MM.1S (cell line): ENCODE measurements at regions not wholly inside any gene's neighbourhood (a gene's known extent, or its start where the extent isn't known, plus 50 kb on each side); places are given as distances from the start of the nearest gene placed in this dataset.

Experiments
- DNase-seq: peaks from one replicate; pipeline ENCODE4 v3.0.0-alpha.2; 2015
- H2AFZ ChIP-seq: fragments of 300-600 bp; sonication (generic); 2 replicates; pipeline ENCODE4 v1.6.0; 2016; ENCODE audit warnings: antibody characterized with exemption, low read length
- H3F3A ChIP-seq: fragments of 300-600 bp; sonication (generic); 2 replicates; pipeline ENCODE4 v1.6.1; 2016; ENCODE audit warnings: mild to moderate bottlenecking, antibody characterized with exemption, low read length, moderate library complexity, mixed read lengths; ENCODE audit not compliant: insufficient read depth
- H3K27ac ChIP-seq: fragments of 300-600 bp; sonication (generic); 2 replicates; pipeline ENCODE4 v1.5.1; 2016; ENCODE audit warnings: mild to moderate bottlenecking, low read length
- H3K27me3 ChIP-seq: fragments of 300-600 bp; sonication (generic); replicated peaks from 2 replicates; pipeline ENCODE4 v1.6.0; 2016; ENCODE audit warnings: low read length; ENCODE audit not compliant: insufficient read depth
- H3K36me3 ChIP-seq: fragments of 300-600 bp; sonication (generic); replicated peaks from 2 replicates; pipeline ENCODE4 v1.6.1; 2016; ENCODE audit warnings: mild to moderate bottlenecking, low read length, mixed read lengths; ENCODE audit not compliant: insufficient read depth
- H3K4me1 ChIP-seq: fragments of 300-600 bp; sonication (generic); 2 replicates; pipeline ENCODE4 v1.6.1; 2016; ENCODE audit warnings: low read length, mixed read lengths
- H3K4me2 ChIP-seq: fragments of 300-600 bp; sonication (generic); 2 replicates; pipeline ENCODE4 v1.6.0; 2016; ENCODE audit warnings: low read depth, low read length
- H3K4me3 ChIP-seq: fragments of 300-600 bp; sonication (generic); 2 replicates; pipeline ENCODE4 v1.5.1; 2016; ENCODE audit warnings: low read length, mixed read lengths
- H3K79me2 ChIP-seq: fragments of 300-600 bp; sonication (generic); 2 replicates; pipeline ENCODE4 v1.6.1; 2016; ENCODE audit warnings: mixed run types, low read length, mixed read lengths
- H3K9ac ChIP-seq: fragments of 300-600 bp; sonication (generic); 2 replicates; pipeline ENCODE4 v1.6.1; 2016; ENCODE audit warnings: low read length, mixed read lengths
- H3K9me2 ChIP-seq: fragments of 300-600 bp; sonication (generic); replicated peaks from 2 replicates; pipeline ENCODE4 v1.6.1; 2016; ENCODE audit warnings: mild to moderate bottlenecking, low read length, mixed read lengths; ENCODE audit not compliant: insufficient read depth
- H3K9me3 ChIP-seq: fragments of 300-600 bp; sonication (generic); replicated peaks from 2 replicates; pipeline ENCODE4 v1.6.1; 2016; ENCODE audit warnings: mild to moderate bottlenecking, low read length, mixed read lengths; ENCODE audit not compliant: insufficient read depth
- H4K20me1 ChIP-seq: fragments of 300-600 bp; sonication (generic); 2 replicates; pipeline ENCODE4 v1.6.1; 2016; ENCODE audit warnings: mild to moderate bottlenecking, low read length, moderate library complexity, mixed read lengths; ENCODE audit not compliant: insufficient read depth
- EZH2 ChIP-seq: fragments of 300-600 bp; sonication (generic); optimal IDR thresholded peaks from 2 replicates; pipeline ENCODE3; 2017; ENCODE audit warnings: low read depth, mild to moderate bottlenecking, antibody characterized with exemption, low read length, mixed read lengths
- EZH2phosphoT487 ChIP-seq: fragments of 300-600 bp; sonication (generic); IDR thresholded peaks from 2 replicates; pipeline ENCODE4 v1.6.1; 2018; ENCODE audit warnings: antibody characterized with exemption, low read length
- TF ChIP-seq, protein P1 (sequence below): fragments of 300-600 bp; sonication (generic); IDR thresholded peaks from 2 replicates; pipeline ENCODE4 v1.5.1; 2016; ENCODE audit warnings: antibody characterized with exemption, low read length, mixed read lengths

GRCh38 chr14:85466678-85467077 is 63.3 kb upstream of the FLRT2 start:
- H3K4me1 ChIP-seq = no peaks in the 10 kb centered on the region
- no peaks in the 10 kb centered on the region for H3K79me2 ChIP-seq
- H3K9me2 ChIP-seq = no peaks in the 10 kb centered on the region
- H3K36me3 ChIP-seq = no peaks in the 10 kb centered on the region
- no peaks in the 10 kb centered on the region for H4K20me1 ChIP-seq
- H2AFZ ChIP-seq = no peak overlapping the region
- DNase-seq = no peak
- no peak overlapping the region for H3K4me2 ChIP-seq
- no peak overlapping the region for H3K9ac ChIP-seq
- no peaks in the 10 kb centered on the region for H3K27me3 ChIP-seq
- no peak for TF ChIP-seq EZH2phosphoT487
- TF ChIP-seq, protein P1, sequence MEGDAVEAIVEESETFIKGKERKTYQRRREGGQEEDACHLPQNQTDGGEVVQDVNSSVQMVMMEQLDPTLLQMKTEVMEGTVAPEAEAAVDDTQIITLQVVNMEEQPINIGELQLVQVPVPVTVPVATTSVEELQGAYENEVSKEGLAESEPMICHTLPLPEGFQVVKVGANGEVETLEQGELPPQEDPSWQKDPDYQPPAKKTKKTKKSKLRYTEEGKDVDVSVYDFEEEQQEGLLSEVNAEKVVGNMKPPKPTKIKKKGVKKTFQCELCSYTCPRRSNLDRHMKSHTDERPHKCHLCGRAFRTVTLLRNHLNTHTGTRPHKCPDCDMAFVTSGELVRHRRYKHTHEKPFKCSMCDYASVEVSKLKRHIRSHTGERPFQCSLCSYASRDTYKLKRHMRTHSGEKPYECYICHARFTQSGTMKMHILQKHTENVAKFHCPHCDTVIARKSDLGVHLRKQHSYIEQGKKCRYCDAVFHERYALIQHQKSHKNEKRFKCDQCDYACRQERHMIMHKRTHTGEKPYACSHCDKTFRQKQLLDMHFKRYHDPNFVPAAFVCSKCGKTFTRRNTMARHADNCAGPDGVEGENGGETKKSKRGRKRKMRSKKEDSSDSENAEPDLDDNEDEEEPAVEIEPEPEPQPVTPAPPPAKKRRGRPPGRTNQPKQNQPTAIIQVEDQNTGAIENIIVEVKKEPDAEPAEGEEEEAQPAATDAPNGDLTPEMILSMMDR = no peak
- no peak for TF ChIP-seq EZH2
- no peaks in the 10 kb centered on the region for H3F3A ChIP-seq
- H3K9me3 ChIP-seq = no peaks in the 10 kb centered on the region
- H3K4me3 ChIP-seq = no peak overlapping the region
- H3K27ac ChIP-seq = no peak overlapping the region

DNA sequence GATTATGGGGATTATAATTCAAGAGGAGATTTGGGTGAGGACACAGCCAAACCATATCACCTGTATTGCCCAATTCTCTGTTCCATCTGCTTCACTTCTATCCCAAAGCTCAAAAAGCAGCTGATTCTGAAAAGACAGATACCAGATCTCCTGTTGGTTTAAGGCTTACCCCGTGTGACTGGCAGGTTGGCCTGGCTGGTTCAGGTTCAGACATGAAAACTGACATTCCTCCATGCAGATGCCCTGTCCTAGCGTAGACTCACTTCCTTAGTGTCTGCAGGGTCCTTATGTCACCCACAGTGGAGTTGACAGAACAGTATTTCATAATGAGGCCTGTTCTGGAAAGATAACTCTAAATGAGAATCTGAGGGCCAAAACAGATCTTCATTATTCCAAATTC is 61.1 kb upstream of the FLRT2 start:
- Histone ChIP-seq H3K79me2 (no peaks in the 10 kb centered on the region), H3K9me3 (no peaks in the 10 kb centered on the region), H3K9ac (no peak overlapping the region), H3K36me3 (no peaks in the 10 kb centered on the region), H3K9me2 (no peaks in the 10 kb centered on the region), H3K4me2 (no peak overlapping the region), H3K4me1 (no peaks in the 10 kb centered on the region), H4K20me1 (no peaks in the 10 kb centered on the region), H3K27me3 (no peaks in the 10 kb centered on the region), H3K27ac (no peak overlapping the region), H3K4me3 (no peak overlapping the region), H3F3A (no peaks in the 10 kb centered on the region), H2AFZ (no peak overlapping the region)
- DNase-seq = no peak
- TF ChIP-seq EZH2 (no peak), EZH2phosphoT487 (no peak)
- TF ChIP-seq, protein P1 = no peak

- no peak for DNase-seq
- TF ChIP-seq EZH2phosphoT487 (no peak), EZH2 (no peak)
- TF ChIP-seq, protein P1 = no peak
- Histone ChIP-seq H3K79me2 (no peaks in the 10 kb centered on the region), H4K20me1 (no peaks in the 10 kb centered on the region), H3K4me1 (no peaks in the 10 kb centered on the region), H3K27me3 (no peaks in the 10 kb centered on the region), H3K4me2 (no peak overlapping the region), H3F3A (no peaks in the 10 kb centered on the region), H3K9me2 (no peaks in the 10 kb centered on the region), H3K9ac (no peak overlapping the region), H2AFZ (no peak overlapping the region), H3K4me3 (no peak overlapping the region), H3K36me3 (no peaks in the 10 kb centered on the region), H3K9me3 (no peaks in the 10 kb centered on the region), H3K27ac (no peak overlapping the region)
These were observed 58.8 kb upstream of the FLRT2 start for GRCh38 chr14:85471156-85471555.

GRCh38 chr14:85471744-85472143 is 58.2 kb upstream of the FLRT2 start:
- Histone ChIP-seq H2AFZ (no peak overlapping the region), H3K9ac (no peak overlapping the region)
- DNase-seq = no peak

More at GRCh38 chr14:85471744-85472143, 58.2 kb upstream of the FLRT2 start:
- H3K9me3 ChIP-seq = no peaks in the 10 kb centered on the region
- H4K20me1 ChIP-seq = no peaks in the 10 kb centered on the region
- no peaks in the 10 kb centered on the region for H3K4me1 ChIP-seq
- H3K9me2 ChIP-seq = no peaks in the 10 kb centered on the region
- H3F3A ChIP-seq = no peaks in the 10 kb centered on the region
- TF ChIP-seq, protein P1 = no peak
- TF ChIP-seq EZH2 (no peak), EZH2phosphoT487 (no peak)
- no peak overlapping the region for H3K27ac ChIP-seq
- no peaks in the 10 kb centered on the region for H3K27me3 ChIP-seq
- H3K4me2 ChIP-seq = no peak overlapping the region
- H3K4me3 ChIP-seq = no peak overlapping the region
- H3K79me2 ChIP-seq = no peaks in the 10 kb centered on the region
- H3K36me3 ChIP-seq = no peaks in the 10 kb centered on the region
